IPS-NIHi7 (cell line): ENCODE measurements at regions not wholly inside any gene's neighbourhood (a gene's known extent, or its start where the extent isn't known, plus 50 kb on each side); places are given as distances from the start of the nearest gene placed in this dataset.

Experiments
- DNase-seq: peaks from one replicate; pipeline ENCODE4 v3.0.0; 2012; ENCODE audit warnings: mixed read lengths; ENCODE audit errors: extremely low spot score

- no peak for DNase-seq
These were observed 584.2 kb downstream of the CMPK2 start for GRCh38 chr2:6281524-6281923.

GRCh38 chr2:6283259-6283658 lies 582.4 kb downstream of the CMPK2 start:
- DNase-seq = no peak

GRCh38 chr2:6287406-6287805 lies 578.3 kb downstream of the CMPK2 start:
- no peak for DNase-seq

- no peak for DNase-seq
These were observed 576.9 kb downstream of the CMPK2 start for GRCh38 chr2:6288791-6289190.

- DNase-seq = no peak
These were observed 575.3 kb downstream of the CMPK2 start for GRCh38 chr2:6290217-6291015.

GRCh38 chr2:6294791-6295190 lies 570.9 kb downstream of the CMPK2 start:
- DNase-seq = no peak

GRCh38 chr2:6297238-6297637 lies 568.5 kb downstream of the CMPK2 start:
- no peak for DNase-seq

- DNase-seq = no peak
These were observed 564.3 kb downstream of the CMPK2 start for GRCh38 chr2:6301426-6301825.

- no peak for DNase-seq
These were observed 556.7 kb downstream of the CMPK2 start for GRCh38 chr2:6308986-6309385.

GRCh38 chr2:6309415-6310255 lies 556.1 kb downstream of the CMPK2 start:
- DNase-seq = no peak

GRCh38 chr2:6310256-6311215 lies 555.2 kb downstream of the CMPK2 start:
- DNase-seq = no peak

GRCh38 chr2:6312367-6312766 lies 553.3 kb downstream of the CMPK2 start:
- no peak for DNase-seq

- no peak for DNase-seq
These were observed 551.3 kb downstream of the CMPK2 start for GRCh38 chr2:6314218-6314960.

- DNase-seq = no peak
These were observed 540.1 kb downstream of the CMPK2 start for GRCh38 chr2:6325616-6326015.

GRCh38 chr2:6326958-6327357 lies 538.7 kb downstream of the CMPK2 start:
- no peak for DNase-seq

- no peak for DNase-seq
These were observed 528.8 kb downstream of the CMPK2 start for GRCh38 chr2:6336752-6337471.

- DNase-seq = no peak
These were observed 528.3 kb downstream of the CMPK2 start for GRCh38 chr2:6337472-6337820.

GRCh38 chr2:6341588-6342129 lies 524.0 kb downstream of the CMPK2 start:
- no peak for DNase-seq

GRCh38 chr2:6342273-6342920 lies 523.3 kb downstream of the CMPK2 start:
- DNase-seq = no peak

- DNase-seq = no peak
These were observed 522.6 kb downstream of the CMPK2 start for GRCh38 chr2:6343076-6343475.
